HepG2 (cell line): ENCODE measurements at regions not wholly inside any gene's neighbourhood (a gene's known extent, or its start where the extent isn't known, plus 50 kb on each side); places are given as distances from the start of the nearest gene placed in this dataset.

Experiments used
- FOXO1 ChIP-seq: sonication (generic); formaldehyde crosslinking; IDR thresholded peaks from 2 replicates; pipeline ENCODE4 v1.4.0; 2020; ENCODE audit warnings: missing genetic modification reagents
- GFI1 ChIP-seq: sonication (generic); formaldehyde crosslinking; IDR thresholded peaks from 2 replicates; pipeline ENCODE4 v1.5.0; 2020; ENCODE audit warnings: missing genetic modification reagents, mild to moderate bottlenecking, borderline replicate concordance
- HNRNPUL1 ChIP-seq: fragments of 200-400 bp; formaldehyde crosslinking; IDR thresholded peaks from 2 replicates; pipeline ENCODE4 v1.6.1; 2017; ENCODE audit warnings: low read depth, mild to moderate bottlenecking, low read length, moderate library complexity
- NPAS2 ChIP-seq: sonication (generic); formaldehyde crosslinking; IDR thresholded peaks from 2 replicates; pipeline ENCODE4 v1.8.0; 2022; ENCODE audit warnings: mild to moderate bottlenecking, missing genetic modification reagents, borderline replicate concordance
- RELA ChIP-seq: sonication (generic); formaldehyde crosslinking; IDR thresholded peaks from 2 replicates; pipeline ENCODE4 v1.4.0; 2020; ENCODE audit warnings: missing genetic modification reagents
- RFX5 ChIP-seq: IDR thresholded peaks from 2 replicates; pipeline ENCODE4 v1.6.1; 2011; ENCODE audit warnings: low read depth, low read length, improper control_type of control experiment
- TCF7 ChIP-seq: sonication (generic); IDR thresholded peaks from 2 replicates; pipeline ENCODE4 v1.6.1; 2016; ENCODE audit warnings: antibody characterized with exemption, low read depth
- ZBTB20 ChIP-seq: sonication (generic); formaldehyde crosslinking; IDR thresholded peaks from 2 replicates; pipeline ENCODE4 v1.8.1; 2023; ENCODE audit warnings: missing genetic modification reagents, low read depth, mild to moderate bottlenecking, borderline replicate concordance
- ZNF180 ChIP-seq: sonication (generic); formaldehyde crosslinking; IDR thresholded peaks from 2 replicates; pipeline ENCODE4 v1.4.0; 2020; ENCODE audit warnings: low read depth, missing genetic modification reagents, borderline replicate concordance
- ZNF557 ChIP-seq: sonication (generic); formaldehyde crosslinking; IDR thresholded peaks from 2 replicates; pipeline ENCODE4 v1.4.0; 2020; ENCODE audit warnings: missing genetic modification reagents
- ZNF598 ChIP-seq: sonication (generic); formaldehyde crosslinking; IDR thresholded peaks from 2 replicates; pipeline ENCODE4 v1.5.1; 2020; ENCODE audit warnings: mild to moderate bottlenecking, missing genetic modification reagents, borderline replicate concordance
- ZNF747 ChIP-seq: sonication (generic); formaldehyde crosslinking; IDR thresholded peaks from 2 replicates; pipeline ENCODE4 v1.8.1; 2023; ENCODE audit warnings: missing genetic modification reagents, mild to moderate bottlenecking, borderline replicate concordance
- ZNF75D ChIP-seq: sonication (generic); formaldehyde crosslinking; IDR thresholded peaks from 2 replicates; pipeline ENCODE4 v1.8.1; 2023; ENCODE audit warnings: missing genetic modification reagents, mild to moderate bottlenecking, borderline replicate concordance
- ZNF850 ChIP-seq: sonication (generic); formaldehyde crosslinking; conservative IDR thresholded peaks from 2 replicates; pipeline ENCODE4 v1.9.0; 2021; ENCODE audit warnings: mild to moderate bottlenecking, missing genetic modification reagents
- TF ChIP-seq, protein P1 (sequence below): sonication (generic); formaldehyde crosslinking; IDR thresholded peaks from 2 replicates; pipeline ENCODE4 v1.5.1; 2020; ENCODE audit warnings: missing genetic modification reagents, mild to moderate bottlenecking, borderline replicate concordance
- TF ChIP-seq, protein P2 (sequence below): sonication (generic); formaldehyde crosslinking; IDR thresholded peaks from 2 replicates; pipeline ENCODE4 v1.5.0; 2020; ENCODE audit warnings: missing genetic modification reagents
- TF ChIP-seq, protein P3 (sequence below): sonication (generic); formaldehyde crosslinking; IDR thresholded peaks from 2 replicates; pipeline ENCODE4 v1.4.0; 2020; ENCODE audit warnings: mild to moderate bottlenecking, missing genetic modification reagents, borderline replicate concordance
- TF ChIP-seq, protein P4 (sequence below): sonication (generic); formaldehyde crosslinking; IDR thresholded peaks from 2 replicates; pipeline ENCODE4 v1.8.1; 2023; ENCODE audit warnings: mild to moderate bottlenecking, missing genetic modification reagents, borderline replicate concordance
- TF ChIP-seq, protein P5 (sequence below), 2 experiments: sonication (generic) in 1 of 2; formaldehyde crosslinking in 1 of 2; IDR thresholded peaks; 2 replicates each; pipeline versions ENCODE4 v1.6.1 to v1.9.0; 2014 to 2022; ENCODE audit warnings: antibody characterized with exemption in 1 of 2, borderline replicate concordance in 1 of 2, inconsistent platforms in 1 of 2, low read depth in 1 of 2, missing genetic modification reagents in 1 of 2

DNA sequence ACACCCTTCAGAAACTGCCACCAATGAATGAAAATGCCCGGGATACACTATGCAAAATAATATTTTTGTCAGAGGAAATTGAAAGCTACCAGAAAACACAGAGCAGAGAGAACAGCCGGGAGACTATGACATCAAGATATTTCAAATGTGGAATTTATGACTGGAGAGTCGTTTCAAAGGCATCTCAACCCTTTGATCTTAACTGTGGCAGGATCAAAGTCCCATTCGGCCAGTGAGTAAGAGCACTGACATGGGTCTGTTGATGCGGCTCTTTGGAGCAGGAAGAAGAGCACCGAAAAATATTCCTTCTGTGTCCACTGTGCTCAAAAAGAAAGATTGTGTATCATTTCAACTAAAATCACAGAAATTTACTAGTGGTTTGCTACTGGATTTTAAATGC is 201.9 kb downstream of the RFC3 start (continued):
- TF ChIP-seq ZNF598 (no peak), NPAS2 (CRISPR knock-in tag) (no peak), ZNF180 (CRISPR knock-in tag) (no peak), GFI1 (CRISPR knock-in tag) (no peak; the same call in 1 of the 2 replicates), ZNF850 (no peak), ZNF75D (CRISPR knock-in tag) (no peak), RFX5 (no peak; the same call in 1 of the 2 replicates), ZNF747 (no peak), FOXO1 (CRISPR knock-in tag) (peak; percentile 84), HNRNPUL1 (no peak), ZBTB20 (CRISPR knock-in tag) (no peak), ZNF557 (CRISPR knock-in tag) (no peak), RELA (CRISPR knock-in tag) (no peak), TCF7 (peak; percentile 97)
- TF ChIP-seq, protein P1, sequence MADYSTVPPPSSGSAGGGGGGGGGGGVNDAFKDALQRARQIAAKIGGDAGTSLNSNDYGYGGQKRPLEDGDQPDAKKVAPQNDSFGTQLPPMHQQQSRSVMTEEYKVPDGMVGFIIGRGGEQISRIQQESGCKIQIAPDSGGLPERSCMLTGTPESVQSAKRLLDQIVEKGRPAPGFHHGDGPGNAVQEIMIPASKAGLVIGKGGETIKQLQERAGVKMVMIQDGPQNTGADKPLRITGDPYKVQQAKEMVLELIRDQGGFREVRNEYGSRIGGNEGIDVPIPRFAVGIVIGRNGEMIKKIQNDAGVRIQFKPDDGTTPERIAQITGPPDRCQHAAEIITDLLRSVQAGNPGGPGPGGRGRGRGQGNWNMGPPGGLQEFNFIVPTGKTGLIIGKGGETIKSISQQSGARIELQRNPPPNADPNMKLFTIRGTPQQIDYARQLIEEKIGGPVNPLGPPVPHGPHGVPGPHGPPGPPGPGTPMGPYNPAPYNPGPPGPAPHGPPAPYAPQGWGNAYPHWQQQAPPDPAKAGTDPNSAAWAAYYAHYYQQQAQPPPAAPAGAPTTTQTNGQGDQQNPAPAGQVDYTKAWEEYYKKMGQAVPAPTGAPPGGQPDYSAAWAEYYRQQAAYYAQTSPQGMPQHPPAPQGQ (CRISPR knock-in tag), result no peak
- TF ChIP-seq, protein P2, sequence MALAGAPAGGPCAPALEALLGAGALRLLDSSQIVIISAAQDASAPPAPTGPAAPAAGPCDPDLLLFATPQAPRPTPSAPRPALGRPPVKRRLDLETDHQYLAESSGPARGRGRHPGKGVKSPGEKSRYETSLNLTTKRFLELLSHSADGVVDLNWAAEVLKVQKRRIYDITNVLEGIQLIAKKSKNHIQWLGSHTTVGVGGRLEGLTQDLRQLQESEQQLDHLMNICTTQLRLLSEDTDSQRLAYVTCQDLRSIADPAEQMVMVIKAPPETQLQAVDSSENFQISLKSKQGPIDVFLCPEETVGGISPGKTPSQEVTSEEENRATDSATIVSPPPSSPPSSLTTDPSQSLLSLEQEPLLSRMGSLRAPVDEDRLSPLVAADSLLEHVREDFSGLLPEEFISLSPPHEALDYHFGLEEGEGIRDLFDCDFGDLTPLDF (CRISPR knock-in tag), result no peak
- TF ChIP-seq, protein P3, sequence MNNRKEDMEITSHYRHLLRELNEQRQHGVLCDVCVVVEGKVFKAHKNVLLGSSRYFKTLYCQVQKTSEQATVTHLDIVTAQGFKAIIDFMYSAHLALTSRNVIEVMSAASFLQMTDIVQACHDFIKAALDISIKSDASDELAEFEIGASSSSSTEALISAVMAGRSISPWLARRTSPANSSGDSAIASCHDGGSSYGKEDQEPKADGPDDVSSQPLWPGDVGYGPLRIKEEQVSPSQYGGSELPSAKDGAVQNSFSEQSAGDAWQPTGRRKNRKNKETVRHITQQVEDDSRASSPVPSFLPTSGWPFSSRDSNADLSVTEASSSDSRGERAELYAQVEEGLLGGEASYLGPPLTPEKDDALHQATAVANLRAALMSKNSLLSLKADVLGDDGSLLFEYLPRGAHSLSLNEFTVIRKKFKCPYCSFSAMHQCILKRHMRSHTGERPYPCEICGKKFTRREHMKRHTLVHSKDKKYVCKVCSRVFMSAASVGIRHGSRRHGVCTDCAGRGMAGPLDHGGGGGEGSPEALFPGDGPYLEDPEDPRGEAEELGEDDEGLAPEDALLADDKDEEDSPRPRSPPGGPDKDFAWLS (CRISPR knock-in tag), result no peak
- TF ChIP-seq, protein P4, sequence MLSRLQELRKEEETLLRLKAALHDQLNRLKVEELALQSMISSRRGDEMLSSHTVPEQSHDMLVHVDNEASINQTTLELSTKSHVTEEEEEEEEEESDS (CRISPR knock-in tag), result no peak
- TF ChIP-seq, protein P5, sequence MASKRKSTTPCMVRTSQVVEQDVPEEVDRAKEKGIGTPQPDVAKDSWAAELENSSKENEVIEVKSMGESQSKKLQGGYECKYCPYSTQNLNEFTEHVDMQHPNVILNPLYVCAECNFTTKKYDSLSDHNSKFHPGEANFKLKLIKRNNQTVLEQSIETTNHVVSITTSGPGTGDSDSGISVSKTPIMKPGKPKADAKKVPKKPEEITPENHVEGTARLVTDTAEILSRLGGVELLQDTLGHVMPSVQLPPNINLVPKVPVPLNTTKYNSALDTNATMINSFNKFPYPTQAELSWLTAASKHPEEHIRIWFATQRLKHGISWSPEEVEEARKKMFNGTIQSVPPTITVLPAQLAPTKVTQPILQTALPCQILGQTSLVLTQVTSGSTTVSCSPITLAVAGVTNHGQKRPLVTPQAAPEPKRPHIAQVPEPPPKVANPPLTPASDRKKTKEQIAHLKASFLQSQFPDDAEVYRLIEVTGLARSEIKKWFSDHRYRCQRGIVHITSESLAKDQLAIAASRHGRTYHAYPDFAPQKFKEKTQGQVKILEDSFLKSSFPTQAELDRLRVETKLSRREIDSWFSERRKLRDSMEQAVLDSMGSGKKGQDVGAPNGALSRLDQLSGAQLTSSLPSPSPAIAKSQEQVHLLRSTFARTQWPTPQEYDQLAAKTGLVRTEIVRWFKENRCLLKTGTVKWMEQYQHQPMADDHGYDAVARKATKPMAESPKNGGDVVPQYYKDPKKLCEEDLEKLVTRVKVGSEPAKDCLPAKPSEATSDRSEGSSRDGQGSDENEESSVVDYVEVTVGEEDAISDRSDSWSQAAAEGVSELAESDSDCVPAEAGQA (IDR thresholded peaks at IDR 0.05; ENCODE audit: low read depth), result no peak
- TF ChIP-seq, protein P5 (CRISPR knock-in tag; IDR thresholded peaks at IDR 0.05; ENCODE audit: borderline replicate concordance), result no peak
